HG03097 (cell line): ENCODE measurements at regions not wholly inside any gene's neighbourhood (a gene's known extent, or its start where the extent isn't known, plus 50 kb on each side); places are given as distances from the start of the nearest gene placed in this dataset.

Experiments
- ATAC-seq: cut with Tn5 transposase; IDR thresholded peaks from one replicate; pipeline ENCODE4 v1.9.1; 2021; ENCODE audit not compliant: unreplicated experiment, low FRiP score

GRCh38 chr5:133806847-133807246 lies 161.6 kb downstream of the C5orf15 start:
- no peak for ATAC-seq

GRCh38 chr5:133801955-133802751 lies 166.3 kb downstream of the C5orf15 start:
- ATAC-seq = no peak

DNA sequence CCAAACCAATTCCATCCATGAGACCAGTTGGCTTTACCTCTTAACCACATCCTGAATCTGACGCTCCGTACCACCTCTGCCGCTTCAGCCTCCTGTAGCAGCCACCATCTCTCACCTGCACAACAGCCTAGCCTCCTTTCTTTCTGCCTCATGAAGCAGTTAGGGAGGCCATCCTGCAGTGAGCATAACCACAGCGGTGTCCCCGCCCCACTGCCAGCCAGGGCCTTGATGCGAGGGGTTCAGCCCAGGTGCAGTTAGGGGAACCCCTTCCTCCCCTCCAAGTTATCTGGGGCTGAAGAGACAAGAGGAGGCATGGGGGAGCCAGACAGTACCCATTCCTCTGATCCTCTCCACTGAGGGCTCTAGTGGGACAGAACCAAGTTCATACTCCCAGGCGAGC lies 167.0 kb downstream of the C5orf15 start:
- ATAC-seq = no peak

- no peak for ATAC-seq
These were observed 168.7 kb downstream of the C5orf15 start for GRCh38 chr5:133799571-133800237.

- ATAC-seq = no peak
These were observed 171.3 kb downstream of the C5orf15 start for GRCh38 chr5:133797167-133797566.

GRCh38 chr5:133796186-133796585 lies 172.2 kb downstream of the C5orf15 start:
- no peak for ATAC-seq

DNA sequence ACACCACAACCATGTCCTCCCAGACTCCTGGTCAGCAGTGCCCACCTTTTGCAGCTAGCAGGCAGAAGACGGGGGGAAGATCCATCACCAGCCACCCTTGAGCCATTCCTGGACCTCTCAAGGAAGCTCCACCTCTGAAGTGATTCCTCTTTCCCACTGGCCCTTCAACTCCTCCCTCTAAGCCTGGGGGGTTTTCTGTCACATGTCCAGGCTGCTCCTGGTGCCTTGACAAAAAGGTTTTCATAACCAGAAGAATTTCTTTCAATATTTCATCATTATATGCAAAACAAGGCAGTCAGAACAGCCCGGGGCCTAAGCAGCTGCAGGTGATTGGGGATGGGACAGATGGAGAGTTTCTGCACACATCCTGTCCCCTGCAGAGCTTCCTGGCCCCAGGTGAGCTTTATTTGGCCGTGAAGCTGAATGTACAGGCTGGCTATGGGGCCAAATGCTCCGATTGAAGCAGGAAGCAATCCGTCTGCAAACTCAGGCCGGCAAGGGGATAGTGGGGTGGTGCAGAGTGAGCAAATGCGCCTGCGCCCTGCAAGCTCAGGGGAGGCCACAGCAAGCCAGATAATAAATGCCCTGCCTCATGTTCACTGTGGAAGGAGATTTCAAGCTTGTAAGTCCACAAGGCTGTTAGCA lies 173.5 kb downstream of the C5orf15 start:
- no peak for ATAC-seq

- no peak for ATAC-seq
These were observed 174.5 kb downstream of the C5orf15 start for GRCh38 chr5:133793756-133794465.

GRCh38 chr5:133792655-133793054 lies 175.8 kb downstream of the C5orf15 start:
- no peak for ATAC-seq

DNA sequence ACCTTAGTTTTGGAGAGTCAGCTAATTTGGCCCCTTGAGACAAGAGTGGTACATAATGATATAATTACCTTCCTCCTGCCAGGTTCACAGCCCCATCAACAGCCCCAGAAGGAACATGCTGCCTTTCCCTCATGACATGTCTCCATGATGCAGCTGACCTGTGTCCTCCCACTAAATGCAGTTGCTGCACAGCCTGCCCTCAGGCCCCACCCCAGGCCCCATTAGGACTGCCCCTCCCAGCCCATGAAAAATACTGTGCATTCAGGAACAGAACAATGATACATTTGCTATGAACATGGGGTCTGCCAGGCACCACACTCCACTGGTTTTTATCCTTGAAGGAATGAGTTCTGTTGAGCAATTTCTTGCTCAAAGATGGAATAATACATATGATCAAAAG lies 176.4 kb downstream of the C5orf15 start:
- no peak for ATAC-seq

- no peak for ATAC-seq
These were observed 177.5 kb downstream of the C5orf15 start for GRCh38 chr5:133790898-133791297.

- no peak for ATAC-seq
These were observed 177.1 kb upstream of the FSTL4 start for GRCh38 chr5:133789428-133789827.

DNA sequence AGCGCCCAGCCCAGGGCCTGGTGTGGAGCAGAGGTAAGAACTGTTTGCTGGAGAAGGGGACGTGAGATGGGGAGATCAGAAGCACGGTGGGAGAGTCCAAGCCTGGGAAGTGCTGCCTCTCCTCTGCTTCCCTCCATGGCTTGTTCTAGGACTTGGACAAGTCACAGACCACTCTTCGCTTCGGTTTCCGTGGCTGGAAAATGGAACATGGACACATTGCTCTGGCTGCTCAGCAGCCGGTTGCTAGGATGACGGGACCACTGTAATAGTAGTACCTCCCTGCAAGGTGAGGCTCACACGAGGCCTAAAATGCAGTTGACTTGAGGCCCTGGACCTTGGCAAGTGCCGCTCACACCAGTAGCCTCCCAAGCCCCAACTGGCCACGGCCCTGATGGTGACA lies 175.8 kb upstream of the FSTL4 start:
- ATAC-seq = no peak

GRCh38 chr5:133786420-133786819 lies 174.1 kb upstream of the FSTL4 start:
- no peak for ATAC-seq

- no peak for ATAC-seq
These were observed 172.8 kb upstream of the FSTL4 start for GRCh38 chr5:133785182-133785581.

- no peak for ATAC-seq
These were observed 171.1 kb upstream of the FSTL4 start for GRCh38 chr5:133783481-133783880.

DNA sequence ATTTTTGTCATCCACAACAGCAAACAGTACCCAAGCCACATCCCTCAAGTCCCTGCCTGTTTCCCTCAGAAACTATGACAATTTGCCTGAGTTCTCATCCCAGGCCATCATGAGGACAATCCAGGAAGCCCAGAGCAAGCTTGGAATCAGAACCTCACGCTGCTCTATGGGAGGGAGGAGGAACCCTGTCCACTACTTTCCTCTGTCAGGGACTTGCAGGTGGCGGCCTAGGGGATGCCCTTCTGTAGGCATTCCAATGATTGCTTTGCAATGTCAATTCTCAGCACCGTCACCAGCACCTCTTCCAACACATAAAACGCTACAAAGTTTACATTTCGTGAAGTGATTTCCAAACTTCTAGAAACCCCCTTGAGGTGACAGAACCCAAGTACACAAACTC lies 170.4 kb upstream of the FSTL4 start:
- no peak for ATAC-seq

DNA sequence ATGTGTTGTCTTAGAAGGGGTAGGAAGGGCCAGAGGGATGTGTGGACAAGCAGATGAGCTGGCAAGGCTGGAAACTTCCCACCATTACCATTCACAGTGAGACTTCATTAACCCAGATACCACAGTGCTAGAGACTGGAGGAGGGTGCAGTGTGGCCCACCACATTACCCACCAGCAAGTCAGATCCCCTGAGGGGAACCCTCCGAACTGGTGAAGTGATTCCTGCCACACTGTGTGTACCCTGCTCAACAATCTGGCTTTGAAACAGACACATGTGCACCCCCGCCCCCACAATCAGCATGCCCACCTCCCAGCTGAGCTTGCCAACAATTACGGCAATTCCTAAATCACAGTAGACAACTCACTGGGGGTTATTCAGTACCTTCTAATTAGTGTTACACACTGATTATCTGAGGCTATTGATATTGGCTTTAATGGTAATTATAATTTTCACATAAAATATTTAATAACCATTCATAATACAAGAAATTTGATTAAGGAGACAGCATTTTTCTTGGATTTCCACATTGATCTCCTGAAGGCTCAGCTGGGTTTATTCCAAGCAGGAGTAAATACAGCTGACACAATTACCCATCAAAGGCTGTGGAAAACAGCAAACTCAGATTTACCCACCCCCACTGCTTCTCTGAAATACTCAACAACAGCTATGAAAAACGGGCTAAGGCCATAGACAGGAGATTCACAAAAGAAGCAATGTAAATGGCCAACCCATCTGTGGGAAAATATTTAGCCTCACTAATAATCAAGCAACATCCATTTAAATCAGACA lies 169.3 kb upstream of the FSTL4 start:
- no peak for ATAC-seq

- ATAC-seq = no peak
These were observed 168.4 kb upstream of the FSTL4 start for GRCh38 chr5:133780619-133781280.
